H9 (cell line): ENCODE measurements at regions not wholly inside any gene's neighbourhood (a gene's known extent, or its start where the extent isn't known, plus 50 kb on each side); places are given as distances from the start of the nearest gene placed in this dataset.

ENCODE experiments used
- DNase-seq: peaks from one replicate; pipeline ENCODE4 v3.0.0-alpha.2; 2017
- H2AFZ ChIP-seq: one replicate; pipeline ENCODE4 v1.6.1; 2013; ENCODE audit warnings: mild to moderate bottlenecking, low read length, control low read depth, moderate library complexity
- H2AK5ac ChIP-seq: 2 replicates; pipeline ENCODE4 v1.6.1; 2013; ENCODE audit warnings: low read length, control low read depth, mixed read lengths; ENCODE audit not compliant: insufficient read length
- H2BK120ac ChIP-seq: one replicate; pipeline ENCODE4 v1.6.1; 2013; ENCODE audit warnings: low read depth, mild to moderate bottlenecking, low read length, control low read depth, inconsistent platforms; ENCODE audit not compliant: poor library complexity, severe bottlenecking
- H2BK12ac ChIP-seq: 2 replicates; pipeline ENCODE4 v1.6.1; 2013; ENCODE audit warnings: low read length, control low read depth, mixed read lengths, low read depth; ENCODE audit not compliant: insufficient read length
- H2BK15ac ChIP-seq: 2 replicates; pipeline ENCODE4 v1.6.1; 2013; ENCODE audit warnings: low read depth, low read length, control low read depth
- H2BK20ac ChIP-seq: one replicate; pipeline ENCODE4 v1.6.1; 2013; ENCODE audit warnings: low read depth, mild to moderate bottlenecking, low read length, control low read depth, inconsistent platforms; ENCODE audit not compliant: poor library complexity, severe bottlenecking
- H2BK5ac ChIP-seq: 2 replicates; pipeline ENCODE4 v1.6.1; 2013; ENCODE audit warnings: low read length, control low read depth, mixed read lengths; ENCODE audit not compliant: insufficient read length
- H3K14ac ChIP-seq: 2 replicates; pipeline ENCODE4 v1.6.1; 2013; ENCODE audit warnings: low read length, control low read depth; ENCODE audit not compliant: insufficient read depth
- H3K18ac ChIP-seq: 2 replicates; pipeline ENCODE4 v1.6.1; 2013; ENCODE audit warnings: low read depth, mild to moderate bottlenecking, mixed read lengths, low read length, control low read depth; ENCODE audit not compliant: insufficient read length
- H3K23ac ChIP-seq: 2 replicates; pipeline ENCODE4 v1.6.1; 2013; ENCODE audit warnings: low read length, control low read depth, mixed read lengths, low read depth; ENCODE audit not compliant: insufficient read length
- H3K23me2 ChIP-seq: 2 replicates; pipeline ENCODE4 v1.6.1; 2013; ENCODE audit warnings: low read depth, mild to moderate bottlenecking, mixed read lengths, low read length, control low read depth; ENCODE audit not compliant: insufficient read length, poor library complexity, severe bottlenecking
- H3K27ac ChIP-seq: 2 replicates; pipeline ENCODE4 v1.5.1; 2013; ENCODE audit warnings: low read length, control low read depth, mixed read lengths, low read depth; ENCODE audit not compliant: insufficient read length
- H3K27me3 ChIP-seq: 2 replicates; pipeline ENCODE4 v1.6.1; 2013; ENCODE audit warnings: low read length, control low read depth, inconsistent platforms; ENCODE audit not compliant: insufficient read depth
- H3K4ac ChIP-seq: 2 replicates; pipeline ENCODE4 v1.6.1; 2013; ENCODE audit warnings: low read depth, mild to moderate bottlenecking, control low read depth, inconsistent platforms, low read length, moderate library complexity
- H3K4me1 ChIP-seq: 2 replicates; pipeline ENCODE4 v1.6.1; 2013; ENCODE audit warnings: low read length, control low read depth, inconsistent platforms; ENCODE audit not compliant: insufficient read depth
- H3K4me2 ChIP-seq: 2 replicates; pipeline ENCODE4 v1.6.1; 2013; ENCODE audit warnings: low read length, control low read depth, mixed read lengths; ENCODE audit not compliant: insufficient read length, insufficient read depth
- H3K56ac ChIP-seq: 2 replicates; pipeline ENCODE4 v1.6.1; 2013; ENCODE audit warnings: low read depth, mild to moderate bottlenecking, mixed read lengths, low read length, control low read depth; ENCODE audit not compliant: insufficient read length
- H3K79me1 ChIP-seq: 2 replicates; pipeline ENCODE4 v1.6.1; 2013; ENCODE audit warnings: low read depth, mild to moderate bottlenecking, moderate library complexity, low read length, control low read depth, inconsistent platforms; ENCODE audit not compliant: insufficient read depth, poor library complexity, severe bottlenecking
- H3K79me2 ChIP-seq: 2 replicates; pipeline ENCODE4 v1.6.1; 2013; ENCODE audit warnings: low read length, control low read depth, inconsistent platforms; ENCODE audit not compliant: insufficient read depth
- H3K9ac ChIP-seq: 2 replicates; pipeline ENCODE4 v1.6.1; 2013; ENCODE audit warnings: low read length, control low read depth, mixed read lengths; ENCODE audit not compliant: insufficient read length; ENCODE audit errors: extremely low read depth
- H3K9me3 ChIP-seq: one replicate; pipeline ENCODE4 v1.6.1; 2013; ENCODE audit warnings: low read depth, low read length, inconsistent platforms; ENCODE audit not compliant: control insufficient read depth
- H3T11ph ChIP-seq: one replicate; pipeline ENCODE4 v1.6.1; 2013; ENCODE audit warnings: mild to moderate bottlenecking, low read length, control low read depth, inconsistent platforms
- H4K20me1 ChIP-seq: one replicate; pipeline ENCODE4 v1.6.1; 2013; ENCODE audit not compliant: control insufficient read depth, insufficient read length, insufficient read depth
- H4K5ac ChIP-seq: 2 replicates; pipeline ENCODE4 v1.6.1; 2013; ENCODE audit warnings: low read depth, mild to moderate bottlenecking, mixed read lengths, low read length, control low read depth; ENCODE audit not compliant: insufficient read length
- H4K8ac ChIP-seq: replicated peaks from 2 replicates; pipeline ENCODE4 v1.6.1; 2013; ENCODE audit warnings: low read length, control low read depth, mixed read lengths, low read depth; ENCODE audit not compliant: insufficient read length
- H4K91ac ChIP-seq: 2 replicates; pipeline ENCODE4 v1.6.1; 2013; ENCODE audit warnings: low read depth, mild to moderate bottlenecking, moderate library complexity, mixed read lengths, low read length, control low read depth; ENCODE audit not compliant: insufficient read length
- H3K27ac Mint-ChIP-seq, 3 experiments: 2 replicates in 2 of 3; 3 replicates in 1 of 3; pipeline ENCODE4 v1.8.0; 2020 to 2021; ENCODE audit warnings: mixed read lengths in 3 of 3, mild to moderate bottlenecking in 1 of 3, moderate library complexity in 1 of 3
- H3K27me3 Mint-ChIP-seq: 2 replicates; pipeline ENCODE4 v1.8.0; 2021; ENCODE audit warnings: low read depth, mild to moderate bottlenecking, moderate library complexity, mixed read lengths
- H3K36me3 Mint-ChIP-seq, 3 experiments: 2 replicates in 2 of 3; 3 replicates in 1 of 3; pipeline ENCODE4 v1.8.0; 2020 to 2021; ENCODE audit warnings: low read depth in 3 of 3, mixed read lengths in 3 of 3; ENCODE audit not compliant: insufficient read depth in 1 of 3
- H3K4me1 Mint-ChIP-seq, 2 experiments: 2 replicates each; pipeline ENCODE4 v1.8.0; 2020; ENCODE audit warnings: mixed read lengths in 2 of 2
- H3K4me3 Mint-ChIP-seq, 2 experiments: 2 replicates in 1 of 2; 3 replicates in 1 of 2; pipeline ENCODE4 v1.8.0; 2020 to 2021; ENCODE audit warnings: mild to moderate bottlenecking in 2 of 2, mixed read lengths in 2 of 2, moderate library complexity in 1 of 2
- H3K9me3 Mint-ChIP-seq, 2 experiments: 2 replicates in 1 of 2; 3 replicates in 1 of 2; pipeline ENCODE4 v1.8.0; 2020; ENCODE audit warnings: mild to moderate bottlenecking in 2 of 2, mixed read lengths in 2 of 2, moderate library complexity in 1 of 2
- CTCF ChIP-seq: fragments of 200-600 bp; sonication (generic); conservative IDR thresholded peaks from 3 replicates; pipeline ENCODE4 v1.8.0; 2021; ENCODE audit warnings: antibody characterized with exemption, mild to moderate bottlenecking
- WGBS: extraction: QIAGEN DNeasy Blood & Tissue Kit; methylation state at CpG from one replicate; pipeline ENCODE4 v1.1.7; 2013; ENCODE audit warnings: missing lambda C conversion rate, low lambda C conversion rate, mixed read lengths; ENCODE audit not compliant: insufficient read length; ENCODE audit errors: extremely low coverage; 5-methylcytosine and 5-hydroxymethylcytosine counted together

- Histone ChIP-seq H3K79me2 (no peaks in the 10 kb centered on the region), H4K8ac (no peak overlapping the region), H2BK120ac (no peak overlapping the region), H3K4me1 (no peaks in the 10 kb centered on the region), H2AFZ (no peak overlapping the region), H3K4me2 (no peak overlapping the region), H4K20me1 (no peaks in the 10 kb centered on the region), H2BK12ac (no peak overlapping the region), H3K56ac (no peak overlapping the region), H3K14ac (no peak overlapping the region), H2BK20ac (no peak overlapping the region), H3K79me1 (no peaks in the 10 kb centered on the region), H3K23me2 (no peaks in the 10 kb centered on the region), H4K5ac (no peak overlapping the region), H3K27me3 (no peaks in the 10 kb centered on the region), H3K9me3 (no peaks in the 10 kb centered on the region), H3K9ac (no peak overlapping the region), H2BK15ac (no peak overlapping the region), H2BK5ac (no peak overlapping the region), H3K23ac (no peak overlapping the region), H3T11ph (no peak overlapping the region), H2AK5ac (no peak overlapping the region), H3K18ac (no peak overlapping the region), H3K27ac (no peak overlapping the region), H3K4ac (no peak overlapping the region), H4K91ac (no peak overlapping the region)
- no peak for DNase-seq
- Mint-ChIP-seq H3K4me1 (no peaks in the 10 kb centered on the region), H3K36me3 (no peaks in the 10 kb centered on the region), H3K27me3 (no peaks in the 10 kb centered on the region), H3K9me3 (no peaks in the 10 kb centered on the region; a peak in 1 of 5 replicates), H3K4me3 (no peak overlapping the region), H3K27ac (no peak overlapping the region)
- no peak for TF ChIP-seq CTCF
- WGBS: no CpG with 5 or more reads among the region's 2 CpGs
These were observed 62.4 kb upstream of the ATF7IP2 start for GRCh38 chr16:10323528-10323869.
